ENCODE measurements at regions not wholly inside any gene's neighbourhood (a gene's known extent, or its start where the extent isn't known, plus 50 kb on each side); places are given as distances from the start of the nearest gene placed in this dataset.

DNA sequence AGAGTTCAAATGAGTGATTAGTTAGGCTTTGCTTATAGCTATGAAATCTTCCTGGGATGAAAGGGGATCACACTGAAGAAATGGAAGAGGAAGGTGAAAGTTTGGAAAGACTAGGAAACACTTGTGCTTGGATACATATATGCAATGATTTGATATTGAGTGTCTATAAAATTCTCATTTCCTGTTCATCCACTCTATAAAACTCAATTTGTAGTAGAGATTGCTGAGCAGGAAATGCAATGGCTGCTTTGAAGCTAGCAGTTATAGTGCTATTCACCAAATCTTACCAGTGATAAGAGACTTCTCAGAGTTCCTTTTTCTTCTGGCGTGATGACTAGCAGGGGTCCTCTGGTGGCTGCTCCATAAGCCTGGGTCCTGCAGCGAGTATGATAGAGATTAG lies 128.1 kb upstream of the HPF1 start:
- no peak for TF ChIP-seq POLR2AphosphoS5 (IDR thresholded peaks at IDR 0.05)
- TF ChIP-seq, protein P1, sequence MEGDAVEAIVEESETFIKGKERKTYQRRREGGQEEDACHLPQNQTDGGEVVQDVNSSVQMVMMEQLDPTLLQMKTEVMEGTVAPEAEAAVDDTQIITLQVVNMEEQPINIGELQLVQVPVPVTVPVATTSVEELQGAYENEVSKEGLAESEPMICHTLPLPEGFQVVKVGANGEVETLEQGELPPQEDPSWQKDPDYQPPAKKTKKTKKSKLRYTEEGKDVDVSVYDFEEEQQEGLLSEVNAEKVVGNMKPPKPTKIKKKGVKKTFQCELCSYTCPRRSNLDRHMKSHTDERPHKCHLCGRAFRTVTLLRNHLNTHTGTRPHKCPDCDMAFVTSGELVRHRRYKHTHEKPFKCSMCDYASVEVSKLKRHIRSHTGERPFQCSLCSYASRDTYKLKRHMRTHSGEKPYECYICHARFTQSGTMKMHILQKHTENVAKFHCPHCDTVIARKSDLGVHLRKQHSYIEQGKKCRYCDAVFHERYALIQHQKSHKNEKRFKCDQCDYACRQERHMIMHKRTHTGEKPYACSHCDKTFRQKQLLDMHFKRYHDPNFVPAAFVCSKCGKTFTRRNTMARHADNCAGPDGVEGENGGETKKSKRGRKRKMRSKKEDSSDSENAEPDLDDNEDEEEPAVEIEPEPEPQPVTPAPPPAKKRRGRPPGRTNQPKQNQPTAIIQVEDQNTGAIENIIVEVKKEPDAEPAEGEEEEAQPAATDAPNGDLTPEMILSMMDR (IDR thresholded peaks at IDR 0.05): no peak
- TF ChIP-seq EP300 (IDR thresholded peaks at IDR 0.05): no peak
- no peak for TF ChIP-seq POLR2A (IDR thresholded peaks at IDR 0.05)
- H3K4me1 ChIP-seq: no peaks in the 10 kb centered on the region
- H3K9me3 ChIP-seq: peaks cover 0 to 5% (median 0%) of the 10 kb centered on the region in 3 donors
- WGBS, 2 donors (ENCODE audit: low coverage in 1 of 2): 59% methylated on average over 2 of the region's 2 CpGs; no CpG with 5 or more reads in 1 of the 2 donors
- H3K4me3 ChIP-seq: no peak overlapping the region
- H3K27ac ChIP-seq: no peak overlapping the region
- no peaks in the 10 kb centered on the region for H3K27me3 ChIP-seq
- ATAC-seq: no peak
- H3K36me3 ChIP-seq: no peaks in the 10 kb centered on the region

DNA sequence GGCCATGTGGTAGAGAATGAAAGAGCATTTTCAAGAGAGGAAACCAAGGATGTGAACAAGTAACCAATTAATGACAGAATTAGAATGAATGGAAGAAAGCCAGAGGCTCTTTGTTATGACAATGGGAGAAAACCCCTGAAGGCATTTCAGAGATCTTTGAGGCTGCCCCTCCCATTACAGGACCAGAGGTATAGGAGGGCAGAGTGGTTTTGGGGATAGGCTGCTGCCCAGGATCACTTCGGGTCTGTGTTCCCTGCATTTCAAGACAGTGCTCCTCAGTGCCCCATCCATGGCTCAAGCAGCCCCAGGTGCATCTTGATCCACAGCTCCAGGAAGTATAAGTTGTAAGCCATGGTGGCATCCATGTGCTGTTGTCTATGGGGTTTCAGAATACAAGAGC lies 124.0 kb upstream of the HPF1 start:
- TF ChIP-seq POLR2AphosphoS5 (IDR thresholded peaks at IDR 0.05) (no peak), EP300 (IDR thresholded peaks at IDR 0.05) (no peak), POLR2A (IDR thresholded peaks at IDR 0.05) (no peak)
- TF ChIP-seq, protein P1 (IDR thresholded peaks at IDR 0.05): no peak
- Histone ChIP-seq H3K36me3 (no peaks in the 10 kb centered on the region), H3K9me3 (no peaks in the 10 kb centered on the region), H3K4me3 (no peak overlapping the region), H3K27ac (no peak overlapping the region), H3K27me3 (no peaks in the 10 kb centered on the region), H3K4me1 (no peaks in the 10 kb centered on the region)
- WGBS, 2 donors (ENCODE audit: low coverage in 1 of 2): 50% methylated on average over 1 of the region's 1 CpG; no CpG with 5 or more reads in 1 of the 2 donors
- no peak for ATAC-seq

GRCh38 chr4:169870507-169870906 lies 112.8 kb upstream of the HPF1 start:
- Histone ChIP-seq H3K9me3 (no peaks in the 10 kb centered on the region), H3K4me1 (no peaks in the 10 kb centered on the region), H3K36me3 (no peaks in the 10 kb centered on the region), H3K27ac (no peak overlapping the region), H3K27me3 (no peaks in the 10 kb centered on the region), H3K4me3 (no peak overlapping the region)
- TF ChIP-seq EP300 (IDR thresholded peaks at IDR 0.05) (no peak), POLR2A (IDR thresholded peaks at IDR 0.05) (no peak), POLR2AphosphoS5 (IDR thresholded peaks at IDR 0.05) (no peak)
- TF ChIP-seq, protein P1 (IDR thresholded peaks at IDR 0.05): no peak
- no peak for ATAC-seq
- WGBS, 2 donors (ENCODE audit: low coverage in 1 of 2): 26 to 32% methylated on average over 3 of the region's 3 CpGs

GRCh38 chr4:169869490-169869889 lies 111.7 kb upstream of the HPF1 start:
- H3K9me3 ChIP-seq: no peaks in the 10 kb centered on the region

GRCh38 chr4:169861593-169861992 lies 103.8 kb upstream of the HPF1 start:
- TF ChIP-seq EP300 (IDR thresholded peaks at IDR 0.05): no peak
- TF ChIP-seq, protein P1 (IDR thresholded peaks at IDR 0.05): no peak
- TF ChIP-seq POLR2AphosphoS5 (IDR thresholded peaks at IDR 0.05): no peak
- no peak for TF ChIP-seq POLR2A (IDR thresholded peaks at IDR 0.05)
- no peaks in the 10 kb centered on the region for H3K9me3 ChIP-seq
- peaks cover 11% of the 10 kb centered on the region for H3K27me3 ChIP-seq
- WGBS, 2 donors (ENCODE audit: low coverage in 1 of 2): 25% methylated on average over 1 of the region's 1 CpG; no CpG with 5 or more reads in 1 of the 2 donors
- no peaks in the 10 kb centered on the region for H3K36me3 ChIP-seq
- H3K27ac ChIP-seq: no peak overlapping the region
- no peaks in the 10 kb centered on the region for H3K4me1 ChIP-seq
- no peak overlapping the region for H3K4me3 ChIP-seq
- ATAC-seq: no peak

More at GRCh38 chr4:169869490-169869889, 111.7 kb upstream of the HPF1 start:
- no peaks in the 10 kb centered on the region for H3K36me3 ChIP-seq
- H3K4me3 ChIP-seq: no peak overlapping the region
- no peaks in the 10 kb centered on the region for H3K4me1 ChIP-seq
- H3K27me3 ChIP-seq: no peaks in the 10 kb centered on the region
- no peak for ATAC-seq
- TF ChIP-seq, protein P1 (IDR thresholded peaks at IDR 0.05): no peak
- TF ChIP-seq EP300 (IDR thresholded peaks at IDR 0.05) (no peak), POLR2AphosphoS5 (IDR thresholded peaks at IDR 0.05) (no peak), POLR2A (IDR thresholded peaks at IDR 0.05) (no peak)
- no peak overlapping the region for H3K27ac ChIP-seq
- 48 to 55% methylated on average over 5 of the region's 5 CpGs for WGBS, 2 donors (ENCODE audit: low coverage in 1 of 2)

Data from gastroesophageal sphincter (tissue), 4 donors.